WERI-Rb-1 (cell line): ENCODE measurements at regions not wholly inside any gene's neighbourhood (a gene's known extent, or its start where the extent isn't known, plus 50 kb on each side); places are given as distances from the start of the nearest gene placed in this dataset.

Experiments
- DNase-seq: peaks from one replicate; pipeline ENCODE4 v3.0.0-alpha.2; 2020
- H3K27ac ChIP-seq: fragments of 250-450 bp; sonication (Bioruptor Pico); 2 replicates; pipeline ENCODE4 v1.5.1; 2020; ENCODE audit warnings: mild to moderate bottlenecking, moderate library complexity
- H3K27me3 ChIP-seq: fragments of 250-450 bp; sonication (Bioruptor Pico); 2 replicates; pipeline ENCODE4 v1.5.1; 2021; ENCODE audit warnings: mild to moderate bottlenecking, low read depth, moderate library complexity; ENCODE audit not compliant: insufficient read depth, severe bottlenecking
- H3K36me3 ChIP-seq: fragments of 250-450 bp; sonication (Bioruptor Pico); 2 replicates; pipeline ENCODE4 v1.5.1; 2020; ENCODE audit warnings: mild to moderate bottlenecking, moderate library complexity
- H3K4me3 ChIP-seq: 2 replicates; pipeline ENCODE4 v1.5.1; 2011; ENCODE audit warnings: low read depth, mild to moderate bottlenecking, control low read depth, low read length
- H3K9me3 ChIP-seq: fragments of 250-450 bp; sonication (Bioruptor Pico); 2 replicates; pipeline ENCODE4 v1.5.1; 2021; ENCODE audit warnings: mild to moderate bottlenecking, moderate library complexity; ENCODE audit not compliant: severe bottlenecking
- TF ChIP-seq, protein P1 (sequence below): IDR thresholded peaks from 2 replicates; pipeline ENCODE4 v1.5.1; 2011; ENCODE audit warnings: low read depth, mild to moderate bottlenecking, control low read depth, inconsistent platforms, low read length

DNA sequence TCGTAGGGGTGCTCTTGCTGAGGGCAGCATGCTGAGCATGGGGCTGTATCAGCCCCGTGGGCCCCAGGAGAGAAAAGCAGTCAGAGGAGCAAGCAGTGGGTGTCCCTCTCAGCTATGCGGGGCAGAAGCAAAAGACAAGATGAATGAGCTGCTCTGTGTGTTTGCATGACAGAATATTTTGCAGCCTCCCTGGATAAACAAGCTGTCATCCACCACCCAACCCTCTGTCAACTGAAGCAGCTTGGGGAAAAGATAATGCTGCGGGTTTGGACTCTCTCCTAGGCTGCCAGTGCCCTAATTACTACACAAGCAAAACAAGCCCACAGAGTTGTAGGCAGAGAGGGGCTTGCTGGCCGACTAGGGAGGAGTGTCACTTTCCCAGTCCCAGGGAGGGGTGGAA is 82.3 kb upstream of the PTPRT start:
- H3K27me3 ChIP-seq = peaks cover 73% of the 10 kb centered on the region
- TF ChIP-seq, protein P1, sequence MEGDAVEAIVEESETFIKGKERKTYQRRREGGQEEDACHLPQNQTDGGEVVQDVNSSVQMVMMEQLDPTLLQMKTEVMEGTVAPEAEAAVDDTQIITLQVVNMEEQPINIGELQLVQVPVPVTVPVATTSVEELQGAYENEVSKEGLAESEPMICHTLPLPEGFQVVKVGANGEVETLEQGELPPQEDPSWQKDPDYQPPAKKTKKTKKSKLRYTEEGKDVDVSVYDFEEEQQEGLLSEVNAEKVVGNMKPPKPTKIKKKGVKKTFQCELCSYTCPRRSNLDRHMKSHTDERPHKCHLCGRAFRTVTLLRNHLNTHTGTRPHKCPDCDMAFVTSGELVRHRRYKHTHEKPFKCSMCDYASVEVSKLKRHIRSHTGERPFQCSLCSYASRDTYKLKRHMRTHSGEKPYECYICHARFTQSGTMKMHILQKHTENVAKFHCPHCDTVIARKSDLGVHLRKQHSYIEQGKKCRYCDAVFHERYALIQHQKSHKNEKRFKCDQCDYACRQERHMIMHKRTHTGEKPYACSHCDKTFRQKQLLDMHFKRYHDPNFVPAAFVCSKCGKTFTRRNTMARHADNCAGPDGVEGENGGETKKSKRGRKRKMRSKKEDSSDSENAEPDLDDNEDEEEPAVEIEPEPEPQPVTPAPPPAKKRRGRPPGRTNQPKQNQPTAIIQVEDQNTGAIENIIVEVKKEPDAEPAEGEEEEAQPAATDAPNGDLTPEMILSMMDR = no peak

DNA sequence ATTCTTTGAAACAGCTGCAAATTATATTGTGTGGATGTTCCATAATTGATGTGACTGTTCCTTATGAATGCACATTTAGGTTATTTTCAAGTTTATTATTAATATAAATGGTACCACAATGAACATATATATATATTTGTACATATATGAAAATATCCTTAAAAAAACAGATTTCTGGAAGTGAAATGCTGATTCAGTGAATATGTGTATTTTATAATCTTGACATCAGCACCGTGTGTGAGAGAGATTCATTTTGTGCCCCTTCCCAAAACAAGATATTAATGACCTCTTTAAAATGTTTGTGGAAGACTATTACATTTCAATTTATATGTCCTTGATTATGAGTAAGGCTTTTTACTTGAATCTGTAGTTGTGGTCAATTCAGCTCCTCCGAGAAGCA is 75.7 kb upstream of the PTPRT start:
- H3K4me3 ChIP-seq = no peak overlapping the region
- no peaks in the 10 kb centered on the region for H3K36me3 ChIP-seq
- peaks cover 83% of the 10 kb centered on the region for H3K27me3 ChIP-seq
- TF ChIP-seq, protein P1 = no peak
- H3K27ac ChIP-seq = no peak overlapping the region
- DNase-seq = no peak
- no peaks in the 10 kb centered on the region for H3K9me3 ChIP-seq

More for the DNA sequence above, 82.3 kb upstream of the PTPRT start:
- Histone ChIP-seq H3K36me3 (no peaks in the 10 kb centered on the region), H3K9me3 (peaks cover 3% of the 10 kb centered on the region), H3K27ac (no peak overlapping the region), H3K4me3 (no peak overlapping the region)
- no peak for DNase-seq

DNA sequence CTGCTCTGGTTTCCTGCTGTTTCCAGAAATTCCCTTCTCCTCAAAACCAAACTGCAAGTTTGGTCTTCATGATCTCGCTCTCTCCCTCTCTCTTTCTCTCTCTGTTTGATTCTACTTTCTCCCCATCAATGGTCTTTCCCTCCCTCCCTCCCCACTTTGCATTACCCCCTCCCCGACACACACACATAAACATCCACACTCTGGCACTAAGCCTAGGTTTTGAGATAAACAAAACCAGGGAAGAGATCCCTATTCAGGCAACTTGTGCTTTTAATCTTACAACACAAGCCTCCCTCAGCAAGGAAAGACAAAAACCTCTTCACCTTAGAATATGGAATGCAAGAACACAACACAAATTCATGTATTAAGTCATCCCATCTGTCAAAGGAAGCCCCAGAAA is 73.5 kb upstream of the PTPRT start:
- no peak overlapping the region for H3K4me3 ChIP-seq
- TF ChIP-seq, protein P1 = no peak
- peaks cover 71% of the 10 kb centered on the region for H3K27me3 ChIP-seq
- H3K9me3 ChIP-seq = no peaks in the 10 kb centered on the region
- H3K27ac ChIP-seq = no peak overlapping the region
- H3K36me3 ChIP-seq = no peaks in the 10 kb centered on the region
- no peak for DNase-seq

DNA sequence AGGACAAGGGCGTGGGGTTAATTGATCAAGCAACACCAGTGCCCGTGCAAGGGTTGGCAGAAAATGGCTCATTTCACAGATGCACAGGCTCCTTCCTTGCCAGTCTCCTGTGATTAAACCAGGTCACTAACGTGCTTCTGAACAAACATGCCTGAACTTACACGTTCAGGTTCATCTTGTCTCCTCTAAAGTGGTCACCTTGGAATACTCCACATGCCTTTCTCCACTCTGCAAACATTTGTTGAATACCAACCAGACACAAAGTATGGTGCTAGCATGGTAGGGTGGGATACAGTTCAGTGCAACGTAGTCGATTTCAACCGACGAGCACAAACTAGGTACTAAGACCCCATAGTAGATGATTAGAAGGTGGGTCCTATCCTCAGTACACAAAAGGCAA is 72.6 kb upstream of the PTPRT start:
- Histone ChIP-seq H3K4me3 (no peak overlapping the region), H3K27ac (no peak overlapping the region), H3K9me3 (no peaks in the 10 kb centered on the region), H3K27me3 (peaks cover 73% of the 10 kb centered on the region), H3K36me3 (no peaks in the 10 kb centered on the region)
- TF ChIP-seq, protein P1 = no peak
- DNase-seq = no peak

DNA sequence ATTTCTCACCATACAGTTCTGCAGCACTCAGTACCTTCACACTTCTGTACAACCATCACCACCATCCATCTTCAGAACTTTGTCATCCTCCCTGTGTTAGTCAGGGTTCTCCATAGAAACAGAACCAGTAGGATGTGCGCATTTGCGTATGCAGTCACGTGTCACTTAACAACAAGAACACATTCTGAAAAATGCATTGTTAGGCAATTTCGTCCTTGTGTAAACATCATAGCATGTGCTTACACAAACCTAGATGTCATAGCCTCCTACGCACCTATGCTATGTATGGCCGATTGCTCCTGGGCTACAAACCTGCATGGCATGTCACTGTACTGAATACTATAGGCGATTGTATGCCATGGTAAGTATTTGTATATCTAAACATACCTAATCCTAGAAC is 66.2 kb upstream of the PTPRT start:
- H3K27me3 ChIP-seq = peaks cover 68% of the 10 kb centered on the region
- no peak for DNase-seq

DNA sequence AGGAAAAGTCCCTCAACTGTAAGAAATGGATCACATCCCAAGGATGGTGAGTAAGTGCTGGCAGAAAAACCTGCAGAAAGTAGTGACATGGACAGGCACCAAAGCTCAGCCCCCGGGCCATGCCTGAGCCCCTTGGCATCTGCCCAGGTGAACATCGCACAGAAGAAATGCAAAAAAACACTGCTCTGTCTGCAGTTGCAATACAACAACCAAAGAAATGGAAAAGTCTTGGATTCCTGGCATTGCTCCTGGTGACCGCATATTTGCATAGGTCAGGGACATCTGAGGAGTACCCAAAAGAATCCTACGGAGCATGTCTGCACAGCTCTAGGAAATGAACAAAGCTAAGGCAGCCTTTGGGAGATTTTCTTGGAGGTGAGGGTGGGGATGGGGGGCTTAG is 63.1 kb upstream of the PTPRT start:
- DNase-seq = no peak
- Histone ChIP-seq H3K27ac (no peak overlapping the region), H3K4me3 (no peak overlapping the region), H3K27me3 (peaks cover 79% of the 10 kb centered on the region), H3K36me3 (no peaks in the 10 kb centered on the region), H3K9me3 (no peaks in the 10 kb centered on the region)
- TF ChIP-seq, protein P1 = no peak

More for the DNA sequence above, 66.2 kb upstream of the PTPRT start:
- H3K36me3 ChIP-seq = no peaks in the 10 kb centered on the region
- TF ChIP-seq, protein P1 = no peak
- H3K27ac ChIP-seq = no peak overlapping the region
- no peaks in the 10 kb centered on the region for H3K9me3 ChIP-seq
- H3K4me3 ChIP-seq = no peak overlapping the region
